HepG2 (cell line): ENCODE measurements at regions not wholly inside any gene's neighbourhood (a gene's known extent, or its start where the extent isn't known, plus 50 kb on each side); places are given as distances from the start of the nearest gene placed in this dataset.

Source experiments
- ATAC-seq: fragments of 200-7000 bp; cut with Tn5 transposase; 3 replicates; pipeline ENCODE4 v1.9.1; 2020; ENCODE audit warnings: mild to moderate bottlenecking, moderate library complexity
- BruUV-seq: library from RNA; stranded (reverse); fragments of 400-500 nt; replicated peaks from 2 replicates; lab custom pipeline; 2021; lab: Mats Ljungman, UMichigan
- CTCF ChIA-PET: fragments of 300-600 bp; formaldehyde crosslinking; extraction: SDS; loops from one replicate; lab custom pipeline; 2021; ENCODE audit warnings: low total read pairs, inconsistent platforms, low intra/inter-chr PET ratio; lab: Yijun Ruan, JAX
- POLR2A ChIA-PET: fragments of 350-600 bp; sonication (Branson Sonifier 250); formaldehyde crosslinking; loops from one replicate; lab custom pipeline; 2020; ENCODE audit warnings: antibody characterized with exemption, inconsistent platforms; lab: Yijun Ruan, JAX
- DNase-seq: peaks from one replicate; pipeline ENCODE4 v3.0.0-alpha.2; 2015; ENCODE audit warnings: low spot score
- FAIRE-seq: peaks from 3 replicates; lab custom pipeline; 2011; peaks lifted over from hg19 to GRCh38; lab: Jason Lieb, UNC
- H2AFZ ChIP-seq: one replicate; pipeline ENCODE4 v1.6.1; 2011; ENCODE audit warnings: low read length, inconsistent platforms
- H3K27ac ChIP-seq: fragments of 300-600 bp; 3 replicates; pipeline ENCODE4 v1.8.0; 2011; ENCODE audit warnings: mixed run types, mild to moderate bottlenecking, mixed read lengths, low read length, inconsistent platforms; ENCODE audit not compliant: insufficient read depth; ENCODE audit errors: extremely low read length
- H3K27me3 ChIP-seq, 2 experiments: fragments of 200-600 bp in 1 of 2; 2 replicates in 1 of 2; 3 replicates in 1 of 2; pipeline versions ENCODE4 v1.6.0 to v1.8.0; 2011; ENCODE audit warnings: low read length in 2 of 2, mild to moderate bottlenecking in 2 of 2, moderate library complexity in 2 of 2, inconsistent platforms in 1 of 2; ENCODE audit not compliant: insufficient read depth in 2 of 2, control insufficient read depth in 1 of 2
- H3K36me3 ChIP-seq, 2 experiments: fragments of 200-600 bp in 1 of 2; replicated peaks in 1 of 2; 2 replicates in 1 of 2; 3 replicates in 1 of 2; pipeline versions ENCODE4 v1.5.1 to v1.8.0; 2011; ENCODE audit warnings: low read length in 2 of 2, inconsistent platforms in 1 of 2; ENCODE audit not compliant: insufficient read depth in 2 of 2, control insufficient read depth in 1 of 2
- H3K4me1 ChIP-seq: 2 replicates; pipeline ENCODE4 v1.5.1; 2012; ENCODE audit warnings: low read length, inconsistent platforms; ENCODE audit not compliant: insufficient read depth
- H3K4me2 ChIP-seq: 2 replicates; pipeline ENCODE4 v1.6.0; 2011; ENCODE audit warnings: low read depth, low read length, inconsistent platforms
- H3K4me3 ChIP-seq, 3 experiments: fragments of 200-600 bp in 1 of 3; sonication (generic), shearing (Covaris generic) in 1 of 3; replicated peaks in 1 of 3; 2 replicates each; pipeline ENCODE4 v1.5.1; 2011 to 2016; ENCODE audit warnings: low read length in 3 of 3, inconsistent platforms in 2 of 3, low read depth in 2 of 3, mild to moderate bottlenecking in 2 of 3, control low read depth in 1 of 3, mixed read lengths in 1 of 3; ENCODE audit not compliant: insufficient read depth in 1 of 3
- H3K79me2 ChIP-seq: one replicate; pipeline ENCODE4 v1.6.1; 2011; ENCODE audit warnings: low read length, inconsistent platforms; ENCODE audit not compliant: insufficient read depth
- H3K9ac ChIP-seq: 2 replicates; pipeline ENCODE4 v1.6.0; 2011; ENCODE audit warnings: mild to moderate bottlenecking, low read depth, low read length, inconsistent platforms; ENCODE audit not compliant: insufficient read depth
- H3K9me3 ChIP-seq: 2 replicates; pipeline ENCODE4 v1.5.1; 2012; ENCODE audit warnings: mild to moderate bottlenecking, low read length
- H4K20me1 ChIP-seq: 2 replicates; pipeline ENCODE4 v1.6.0; 2011; ENCODE audit warnings: inconsistent platforms, mild to moderate bottlenecking, low read length, moderate library complexity; ENCODE audit not compliant: insufficient read depth
- AGO2 ChIP-seq: fragments of 200-400 bp; formaldehyde crosslinking; optimal IDR thresholded peaks from 2 replicates; pipeline ENCODE3; 2017; ENCODE audit warnings: mild to moderate bottlenecking, low read depth, low read length, moderate library complexity
- HCFC1 ChIP-seq: fragments of 150-350 bp; IDR thresholded peaks from 2 replicates; pipeline ENCODE4 v1.6.1; 2014; ENCODE audit warnings: low read depth, low read length
- IRF2 ChIP-seq: IDR thresholded peaks from 2 replicates; pipeline ENCODE4 v1.6.1; 2018; ENCODE audit warnings: missing genetic modification reagents, missing compliant biosample characterization
- NR1H2 ChIP-seq: sonication (generic); formaldehyde crosslinking; IDR thresholded peaks from 2 replicates; pipeline ENCODE4 v1.8.1; 2022; ENCODE audit warnings: low read depth, missing genetic modification reagents, borderline replicate concordance
- SMARCE1 ChIP-seq: fragments of 450-650 bp; IDR thresholded peaks from 2 replicates; pipeline ENCODE4 v1.6.1; 2017; ENCODE audit warnings: borderline replicate concordance
- SNRNP70 ChIP-seq: fragments of 200-400 bp; formaldehyde crosslinking; IDR thresholded peaks from 2 replicates; pipeline ENCODE4 v1.6.1; 2017; ENCODE audit warnings: mild to moderate bottlenecking, low read depth, low read length, moderate library complexity
- ZNF282 ChIP-seq: fragments of 450-650 bp; IDR thresholded peaks from 2 replicates; pipeline ENCODE4 v1.6.1; 2018; ENCODE audit not compliant: partially characterized antibody
- ZNF430 ChIP-seq: sonication (generic); formaldehyde crosslinking; IDR thresholded peaks from 2 replicates; pipeline ENCODE4 v1.9.0; 2021; ENCODE audit warnings: mild to moderate bottlenecking, missing genetic modification reagents
- ZNF580 ChIP-seq: IDR thresholded peaks from 2 replicates; pipeline ENCODE4 v1.6.1; 2016; ENCODE audit warnings: low read depth, borderline replicate concordance
- ZNF644 ChIP-seq: IDR thresholded peaks from 2 replicates; pipeline ENCODE4 v1.6.1; 2016; ENCODE audit warnings: low read depth
- WGBS: methylation state at CpG from one replicate; pipeline ENCODE4 v1.1.6; 2017; ENCODE audit warnings: low lambda C conversion rate; 5-methylcytosine and 5-hydroxymethylcytosine counted together
- in situ Hi-C: cut with HindIII; loops from 2 replicates; pipeline ENCODE4 v1.10.0; 2017; ENCODE audit warnings: low pct_unique_long_range_greater_than_20kb; ENCODE audit not compliant: extremely low pct_ligation_motif_present
- intact Hi-C: fragments of 100-400 bp; cut with micrococcal nuclease; formaldehyde crosslinking; loops from one replicate; pipeline ENCODE4 v1.10.0; 2022; ENCODE audit not compliant: unreplicated experiment
- TF ChIP-seq, protein P1 (sequence below): fragments of 450-650 bp; IDR thresholded peaks from 2 replicates; pipeline ENCODE4 v1.6.1; 2016

GRCh38 chr10:2759233-2759632, 308.1 kb upstream of the PFKP start:
- TF ChIP-seq ZNF430 (CRISPR knock-in tag), result no peak
- no peak for TF ChIP-seq SMARCE1
- no peak for TF ChIP-seq ZNF580 (CRISPR knock-in tag)
- TF ChIP-seq SNRNP70, result no peak
- TF ChIP-seq ZNF282, result no peak
- no peak for TF ChIP-seq HCFC1
- TF ChIP-seq AGO2, result no peak
- no peak for TF ChIP-seq ZNF644 (CRISPR knock-in tag)
- no peak for TF ChIP-seq NR1H2 (CRISPR knock-in tag)
- TF ChIP-seq, all 625 proteins: peak for 0
- Histone ChIP-seq H3K4me1 (no peaks in the 10 kb centered on the region), H2AFZ (no peak overlapping the region), H3K9ac (no peak overlapping the region), H4K20me1 (no peaks in the 10 kb centered on the region), H3K4me2 (no peak overlapping the region), H3K9me3 (no peaks in the 10 kb centered on the region), H3K27ac (no peak overlapping the region), H3K36me3 (no peaks in the 10 kb centered on the region), H3K4me3 (no peak overlapping the region), H3K79me2 (no peaks in the 10 kb centered on the region), H3K27me3 (no peaks in the 10 kb centered on the region)
- FAIRE-seq (no peak), ATAC-seq (no peak), DNase-seq (no peak)
- CTCF ChIA-PET, result no interaction called here
- no TSS peak for BruUV-seq
- intact Hi-C loops (no loop called here), in situ Hi-C loops (no loop called here)
- POLR2A ChIA-PET, result no interaction called here
- WGBS, result 0% methylated on average over 4 of the region's 4 CpGs

DNA sequence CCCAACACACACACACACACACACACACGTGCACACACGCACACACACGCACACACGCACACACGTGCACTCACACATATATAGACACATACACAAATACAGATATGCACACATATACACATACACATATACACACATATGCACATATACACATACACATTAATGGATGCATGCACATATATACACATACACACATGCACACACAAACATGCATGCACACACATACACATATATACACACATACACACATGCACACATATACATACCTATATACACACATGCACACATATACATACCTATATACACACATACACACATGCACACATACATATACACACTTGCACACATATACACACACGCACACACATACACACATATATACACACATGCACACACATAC, 312.4 kb upstream of the PFKP start:
- Histone ChIP-seq H2AFZ (no peak overlapping the region), H4K20me1 (no peaks in the 10 kb centered on the region), H3K9ac (no peak overlapping the region), H3K4me1 (no peaks in the 10 kb centered on the region), H3K4me2 (no peak overlapping the region), H3K27ac (no peak overlapping the region), H3K9me3 (no peaks in the 10 kb centered on the region), H3K4me3 (no peak overlapping the region), H3K79me2 (no peaks in the 10 kb centered on the region), H3K27me3 (peaks cover 0 to 4% of the 10 kb centered on the region in 2 experiments; a peak in 2 of 5 replicates), H3K36me3 (no peaks in the 10 kb centered on the region)
- no peak for DNase-seq
- no peak for FAIRE-seq
- WGBS, result 8% methylated on average over 6 of the region's 6 CpGs
- ChIA-PET POLR2A (no interaction called here), CTCF (no interaction called here)
- intact Hi-C loops, result no loop called here
- in situ Hi-C loops, result no loop called here
- no TSS peak for BruUV-seq
- ATAC-seq, result no peak
- TF ChIP-seq, protein P1, sequence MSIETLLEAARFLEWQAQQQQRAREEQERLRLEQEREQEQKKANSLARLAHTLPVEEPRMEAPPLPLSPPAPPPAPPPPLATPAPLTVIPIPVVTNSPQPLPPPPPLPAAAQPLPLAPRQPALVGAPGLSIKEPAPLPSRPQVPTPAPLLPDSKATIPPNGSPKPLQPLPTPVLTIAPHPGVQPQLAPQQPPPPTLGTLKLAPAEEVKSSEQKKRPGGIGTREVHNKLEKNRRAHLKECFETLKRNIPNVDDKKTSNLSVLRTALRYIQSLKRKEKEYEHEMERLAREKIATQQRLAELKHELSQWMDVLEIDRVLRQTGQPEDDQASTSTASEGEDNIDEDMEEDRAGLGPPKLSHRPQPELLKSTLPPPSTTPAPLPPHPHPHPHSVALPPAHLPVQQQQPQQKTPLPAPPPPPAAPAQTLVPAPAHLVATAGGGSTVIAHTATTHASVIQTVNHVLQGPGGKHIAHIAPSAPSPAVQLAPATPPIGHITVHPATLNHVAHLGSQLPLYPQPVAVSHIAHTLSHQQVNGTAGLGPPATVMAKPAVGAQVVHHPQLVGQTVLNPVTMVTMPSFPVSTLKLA, result peak; percentile 61
- no peak for TF ChIP-seq IRF2 (CRISPR knock-in tag)
